GM19467 (cell line): ENCODE measurements at regions not wholly inside any gene's neighbourhood (a gene's known extent, or its start where the extent isn't known, plus 50 kb on each side); places are given as distances from the start of the nearest gene placed in this dataset.

Source experiments
- ATAC-seq: cut with Tn5 transposase; IDR thresholded peaks from one replicate; pipeline ENCODE4 v1.9.1; 2021; ENCODE audit warnings: mild to moderate bottlenecking, moderate library complexity; ENCODE audit not compliant: unreplicated experiment

- no peak for ATAC-seq
Measured at GRCh38 chr4:96509039-96509741, 669.3 kb downstream of the PDHA2 start.

- ATAC-seq = no peak
Measured at GRCh38 chr4:96519291-96519690, 679.4 kb downstream of the PDHA2 start.

- no peak for ATAC-seq
Measured at GRCh38 chr4:96521046-96521536, 681.2 kb downstream of the PDHA2 start.

- no peak for ATAC-seq
Measured at GRCh38 chr4:96523611-96524010, 683.7 kb downstream of the PDHA2 start.

GRCh38 chr4:96524311-96524875, 684.5 kb downstream of the PDHA2 start:
- ATAC-seq = no peak

GRCh38 chr4:96525898-96526297, 686.0 kb downstream of the PDHA2 start:
- ATAC-seq = no peak

- ATAC-seq = no peak
Measured at GRCh38 chr4:96526625-96527024, 686.7 kb downstream of the PDHA2 start.

GRCh38 chr4:96531836-96532235, 691.9 kb downstream of the PDHA2 start:
- no peak for ATAC-seq

GRCh38 chr4:96543346-96543745, 703.5 kb downstream of the PDHA2 start:
- no peak for ATAC-seq

- ATAC-seq = no peak
Measured at GRCh38 chr4:96558466-96558865, 718.6 kb downstream of the PDHA2 start.

GRCh38 chr4:96566755-96567154, 726.9 kb downstream of the PDHA2 start:
- ATAC-seq = no peak

GRCh38 chr4:96585304-96585703, 745.4 kb downstream of the PDHA2 start:
- no peak for ATAC-seq

- no peak for ATAC-seq
Measured at GRCh38 chr4:96593422-96593821, 753.5 kb downstream of the PDHA2 start.

- no peak for ATAC-seq
Measured at GRCh38 chr4:96598465-96598864, 758.6 kb downstream of the PDHA2 start.

- no peak for ATAC-seq
Measured at GRCh38 chr4:96599752-96600151, 759.9 kb downstream of the PDHA2 start.

- ATAC-seq = no peak
Measured at GRCh38 chr4:96602661-96603060, 762.8 kb downstream of the PDHA2 start.

- no peak for ATAC-seq
Measured at GRCh38 chr4:96603641-96604040, 763.7 kb downstream of the PDHA2 start.

- ATAC-seq = no peak
Measured at GRCh38 chr4:96606451-96606850, 766.6 kb downstream of the PDHA2 start.

GRCh38 chr4:96626023-96626422, 786.1 kb downstream of the PDHA2 start:
- ATAC-seq = no peak

GRCh38 chr4:96630839-96631238, 790.9 kb downstream of the PDHA2 start:
- ATAC-seq = no peak

- ATAC-seq = no peak
Measured at GRCh38 chr4:96637971-96638412, 798.1 kb downstream of the PDHA2 start.

- no peak for ATAC-seq
Measured at GRCh38 chr4:96639932-96640331, 800.0 kb downstream of the PDHA2 start.

- no peak for ATAC-seq
Measured at GRCh38 chr4:96642490-96642889, 802.6 kb downstream of the PDHA2 start.
